MM.1S (cell line): ENCODE measurements at regions not wholly inside any gene's neighbourhood (a gene's known extent, or its start where the extent isn't known, plus 50 kb on each side); places are given as distances from the start of the nearest gene placed in this dataset.

Experiments
- DNase-seq: peaks from one replicate; pipeline ENCODE4 v3.0.0-alpha.2; 2015
- H2AFZ ChIP-seq: fragments of 300-600 bp; sonication (generic); 2 replicates; pipeline ENCODE4 v1.6.0; 2016; ENCODE audit warnings: antibody characterized with exemption, low read length
- H3F3A ChIP-seq: fragments of 300-600 bp; sonication (generic); 2 replicates; pipeline ENCODE4 v1.6.1; 2016; ENCODE audit warnings: mild to moderate bottlenecking, antibody characterized with exemption, low read length, moderate library complexity, mixed read lengths; ENCODE audit not compliant: insufficient read depth
- H3K27ac ChIP-seq: fragments of 300-600 bp; sonication (generic); 2 replicates; pipeline ENCODE4 v1.5.1; 2016; ENCODE audit warnings: mild to moderate bottlenecking, low read length
- H3K27me3 ChIP-seq: fragments of 300-600 bp; sonication (generic); replicated peaks from 2 replicates; pipeline ENCODE4 v1.6.0; 2016; ENCODE audit warnings: low read length; ENCODE audit not compliant: insufficient read depth
- H3K36me3 ChIP-seq: fragments of 300-600 bp; sonication (generic); replicated peaks from 2 replicates; pipeline ENCODE4 v1.6.1; 2016; ENCODE audit warnings: mild to moderate bottlenecking, low read length, mixed read lengths; ENCODE audit not compliant: insufficient read depth
- H3K4me1 ChIP-seq: fragments of 300-600 bp; sonication (generic); 2 replicates; pipeline ENCODE4 v1.6.1; 2016; ENCODE audit warnings: low read length, mixed read lengths
- H3K4me2 ChIP-seq: fragments of 300-600 bp; sonication (generic); 2 replicates; pipeline ENCODE4 v1.6.0; 2016; ENCODE audit warnings: low read depth, low read length
- H3K4me3 ChIP-seq: fragments of 300-600 bp; sonication (generic); 2 replicates; pipeline ENCODE4 v1.5.1; 2016; ENCODE audit warnings: low read length, mixed read lengths
- H3K79me2 ChIP-seq: fragments of 300-600 bp; sonication (generic); 2 replicates; pipeline ENCODE4 v1.6.1; 2016; ENCODE audit warnings: mixed run types, low read length, mixed read lengths
- H3K9ac ChIP-seq: fragments of 300-600 bp; sonication (generic); 2 replicates; pipeline ENCODE4 v1.6.1; 2016; ENCODE audit warnings: low read length, mixed read lengths
- H3K9me2 ChIP-seq: fragments of 300-600 bp; sonication (generic); replicated peaks from 2 replicates; pipeline ENCODE4 v1.6.1; 2016; ENCODE audit warnings: mild to moderate bottlenecking, low read length, mixed read lengths; ENCODE audit not compliant: insufficient read depth
- H3K9me3 ChIP-seq: fragments of 300-600 bp; sonication (generic); replicated peaks from 2 replicates; pipeline ENCODE4 v1.6.1; 2016; ENCODE audit warnings: mild to moderate bottlenecking, low read length, mixed read lengths; ENCODE audit not compliant: insufficient read depth
- H4K20me1 ChIP-seq: fragments of 300-600 bp; sonication (generic); 2 replicates; pipeline ENCODE4 v1.6.1; 2016; ENCODE audit warnings: mild to moderate bottlenecking, low read length, moderate library complexity, mixed read lengths; ENCODE audit not compliant: insufficient read depth
- CTCF ChIP-seq: fragments of 300-600 bp; sonication (generic); IDR thresholded peaks from 2 replicates; pipeline ENCODE4 v1.5.1; 2016; ENCODE audit warnings: antibody characterized with exemption, low read length, mixed read lengths
- EZH2 ChIP-seq: fragments of 300-600 bp; sonication (generic); optimal IDR thresholded peaks from 2 replicates; pipeline ENCODE3; 2017; ENCODE audit warnings: low read depth, mild to moderate bottlenecking, antibody characterized with exemption, low read length, mixed read lengths
- EZH2phosphoT487 ChIP-seq: fragments of 300-600 bp; sonication (generic); IDR thresholded peaks from 2 replicates; pipeline ENCODE4 v1.6.1; 2018; ENCODE audit warnings: antibody characterized with exemption, low read length

- Histone ChIP-seq H3F3A (no peaks in the 10 kb centered on the region), H3K27ac (no peak overlapping the region), H3K9me2 (no peaks in the 10 kb centered on the region), H3K4me1 (no peaks in the 10 kb centered on the region), H3K4me3 (no peak overlapping the region), H3K9me3 (no peaks in the 10 kb centered on the region), H3K27me3 (no peaks in the 10 kb centered on the region), H3K79me2 (no peaks in the 10 kb centered on the region), H3K9ac (no peak overlapping the region), H3K4me2 (no peak overlapping the region), H4K20me1 (no peaks in the 10 kb centered on the region), H3K36me3 (no peaks in the 10 kb centered on the region), H2AFZ (no peak overlapping the region)
- TF ChIP-seq EZH2phosphoT487 (no peak), CTCF (no peak), EZH2 (no peak)
- DNase-seq, result no peak
Measured at GRCh38 chr2:139854769-139855483, 1074.7 kb upstream of the NXPH2 start.

GRCh38 chr2:139850254-139850890 lies 1070.2 kb upstream of the NXPH2 start:
- H3K4me3 ChIP-seq, result no peak overlapping the region
- H3K27ac ChIP-seq, result no peak overlapping the region
- H4K20me1 ChIP-seq, result no peaks in the 10 kb centered on the region
- no peaks in the 10 kb centered on the region for H3F3A ChIP-seq
- no peaks in the 10 kb centered on the region for H3K4me1 ChIP-seq
- no peak overlapping the region for H2AFZ ChIP-seq
- no peaks in the 10 kb centered on the region for H3K36me3 ChIP-seq
- no peaks in the 10 kb centered on the region for H3K27me3 ChIP-seq
- H3K79me2 ChIP-seq, result no peaks in the 10 kb centered on the region
- DNase-seq, result no peak
- TF ChIP-seq CTCF (no peak), EZH2 (no peak), EZH2phosphoT487 (no peak)
- H3K9me3 ChIP-seq, result no peaks in the 10 kb centered on the region
- H3K9ac ChIP-seq, result no peak overlapping the region
- H3K9me2 ChIP-seq, result no peaks in the 10 kb centered on the region
- H3K4me2 ChIP-seq, result no peak overlapping the region

- H3K9me2 ChIP-seq, result no peaks in the 10 kb centered on the region
- no peak overlapping the region for H3K9ac ChIP-seq
- no peak overlapping the region for H3K4me2 ChIP-seq
- H4K20me1 ChIP-seq, result no peaks in the 10 kb centered on the region
- no peaks in the 10 kb centered on the region for H3K27me3 ChIP-seq
- no peak overlapping the region for H3K4me3 ChIP-seq
- no peak overlapping the region for H2AFZ ChIP-seq
- no peaks in the 10 kb centered on the region for H3K79me2 ChIP-seq
- no peaks in the 10 kb centered on the region for H3K36me3 ChIP-seq
- H3K27ac ChIP-seq, result no peak overlapping the region
- no peak for TF ChIP-seq EZH2phosphoT487
- no peak for TF ChIP-seq EZH2
- no peak for TF ChIP-seq CTCF
- no peaks in the 10 kb centered on the region for H3K9me3 ChIP-seq
- DNase-seq, result no peak
- no peaks in the 10 kb centered on the region for H3K4me1 ChIP-seq
- no peaks in the 10 kb centered on the region for H3F3A ChIP-seq
Measured at GRCh38 chr2:139836769-139837168, 1056.6 kb upstream of the NXPH2 start.
